NCI-H510A treated with DMSO at 0.1 percent for 48 hours (cell line): ENCODE measurements at regions not wholly inside any gene's neighbourhood (a gene's known extent, or its start where the extent isn't known, plus 50 kb on each side); places are given as distances from the start of the nearest gene placed in this dataset.

Experiments used
- DNase-seq: peaks from one replicate; lab custom pipeline; 2025; lab: John Stamatoyannopoulos, UW

- no peak for DNase-seq
Observed at GRCh38 chr10:121661451-121661851, 63.2 kb upstream of the FGFR2 start.

DNA sequence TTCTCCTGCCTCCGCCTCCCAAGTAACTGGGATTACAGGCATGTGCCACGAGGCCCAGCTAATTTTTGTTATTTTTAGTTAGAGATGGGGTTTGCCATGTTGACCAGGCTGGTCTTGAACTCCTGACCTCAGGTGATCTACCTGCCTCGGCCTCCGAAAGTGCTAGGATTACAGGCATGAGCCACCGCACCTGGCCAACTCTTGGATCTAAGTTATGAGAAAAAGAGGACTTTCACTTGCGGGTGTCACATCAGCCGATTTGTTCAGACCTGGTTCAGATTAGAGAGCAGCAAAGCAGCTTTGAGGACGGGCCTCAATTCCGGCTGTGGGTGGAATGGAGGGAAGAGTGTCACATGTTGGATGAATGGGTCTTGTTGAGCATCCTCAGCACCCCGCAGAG is 61.0 kb upstream of the FGFR2 start:
- DNase-seq, result no peak

DNA sequence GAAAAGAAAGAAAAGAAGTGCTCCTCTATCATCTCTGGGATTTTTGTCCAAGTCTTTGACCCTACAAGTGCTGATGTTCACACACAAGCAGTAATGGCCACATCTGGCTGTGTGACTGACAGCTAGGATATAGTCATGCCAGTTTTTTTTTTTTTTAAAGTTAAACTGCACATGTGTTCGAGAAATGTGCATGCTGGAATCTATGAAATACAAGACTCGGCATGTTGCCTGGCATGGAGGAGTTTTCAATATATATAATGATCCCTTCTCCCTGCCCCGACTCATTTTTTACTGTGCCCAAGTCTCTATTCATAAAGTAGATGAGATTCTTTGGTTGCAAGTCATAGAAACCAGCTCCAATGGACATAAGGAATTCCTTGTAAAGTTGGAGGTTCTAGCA is 60.4 kb upstream of the FGFR2 start:
- no peak for DNase-seq

DNA sequence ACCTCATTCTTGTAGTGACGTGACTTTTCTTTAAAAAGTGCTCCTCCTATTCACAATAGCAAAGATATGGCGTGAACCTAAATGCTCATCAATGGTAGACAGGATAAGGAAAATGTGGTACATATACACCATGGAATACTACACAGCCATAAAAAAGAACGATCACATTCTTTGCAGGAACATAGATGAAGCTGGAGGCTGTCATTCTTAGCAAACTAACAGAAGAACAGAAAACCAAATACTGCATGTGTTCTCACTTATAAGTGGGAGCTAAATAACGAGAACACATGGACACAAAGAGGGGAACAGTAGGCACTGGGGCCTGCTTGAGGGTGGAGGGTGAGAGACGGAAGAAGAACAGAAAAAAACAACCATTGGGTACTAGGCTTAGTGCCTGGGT is 59.9 kb upstream of the FGFR2 start:
- no peak for DNase-seq

- peak; percentile 38 for DNase-seq
Observed at GRCh38 chr10:121655254-121656144, 57.3 kb upstream of the FGFR2 start.

DNA sequence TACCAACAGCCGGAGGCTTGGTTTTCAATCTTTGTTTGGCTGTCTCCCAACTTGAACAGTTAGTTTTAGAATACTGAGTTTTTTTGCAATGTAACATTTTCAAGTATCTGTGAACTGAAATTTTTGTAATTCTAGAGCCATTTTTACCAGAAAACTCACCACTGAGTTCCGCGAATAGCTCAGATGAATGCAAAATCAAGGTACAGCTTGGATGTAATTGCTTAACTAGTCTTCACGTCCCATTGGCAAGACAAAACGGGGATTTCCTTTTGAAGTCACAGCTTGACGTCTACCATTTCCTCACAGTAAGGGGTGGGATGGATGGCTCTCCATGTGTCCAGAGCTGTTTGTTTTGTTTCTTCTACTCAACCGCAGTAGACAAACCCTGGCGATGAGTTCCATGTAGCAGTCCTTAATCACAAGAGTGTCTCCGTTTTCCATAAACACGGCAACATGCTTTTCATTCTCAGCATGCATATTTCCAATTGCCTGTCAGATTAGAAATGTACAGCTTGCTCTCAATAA is 55.8 kb upstream of the FGFR2 start:
- DNase-seq, result peak; percentile 89

DNA sequence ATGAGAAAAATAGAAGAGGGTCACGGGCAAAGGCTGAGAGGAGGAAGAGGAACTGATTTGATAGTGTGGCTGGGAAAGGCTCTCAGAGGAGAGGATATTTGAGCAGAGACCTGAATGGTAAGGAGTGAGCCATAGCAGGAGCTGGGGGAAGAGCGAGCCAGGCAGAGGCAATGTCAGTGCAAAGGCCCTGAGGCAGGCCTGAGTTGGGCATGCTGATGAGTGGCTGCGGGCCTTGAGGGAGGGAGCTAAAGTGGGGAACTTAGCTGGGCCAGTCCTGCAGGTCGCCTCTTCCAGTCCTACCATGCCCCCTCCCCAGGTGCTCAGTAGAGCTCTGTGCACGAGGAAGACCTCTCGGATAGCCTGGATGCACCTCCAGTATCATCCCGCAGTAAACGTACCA is 55.4 kb upstream of the FGFR2 start:
- no peak for DNase-seq

- DNase-seq, result no peak
Observed at GRCh38 chr10:121648493-121648892, 50.2 kb upstream of the FGFR2 start.

- no peak for DNase-seq
Observed at GRCh38 chr10:121648059-121648458, 49.8 kb upstream of the FGFR2 start.
